ENCODE measurements at regions not wholly inside any gene's neighbourhood (a gene's known extent, or its start where the extent isn't known, plus 50 kb on each side); places are given as distances from the start of the nearest gene placed in this dataset.

DNA sequence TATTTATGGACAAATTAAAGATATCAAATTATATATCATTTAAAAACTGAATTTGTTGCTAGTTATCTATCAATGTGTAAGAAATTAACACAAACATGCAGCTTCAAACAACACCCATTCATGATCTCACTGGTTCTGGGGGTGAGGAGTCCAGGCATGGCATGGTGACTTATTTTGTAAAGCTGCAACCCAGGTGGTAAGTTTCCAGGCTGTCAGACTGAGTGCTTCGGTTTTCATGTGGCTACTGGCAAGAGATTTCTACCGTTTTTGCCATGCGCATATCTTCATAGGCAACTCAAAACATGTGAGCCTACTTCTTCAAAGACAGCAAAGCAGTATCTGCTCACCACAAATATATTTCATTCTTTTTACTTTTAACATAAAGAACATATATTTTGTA lies 364.3 kb upstream of the BCHE start:
- Histone ChIP-seq H3K4me1 (ENCODE audit: control insufficient read depth, insufficient read depth, low read length) (no peaks in the 10 kb centered on the region), H3K9me1 (ENCODE audit: insufficient read depth, low read length) (no peaks in the 10 kb centered on the region), H3K27ac (ENCODE audit: insufficient read depth, low read length) (no peak overlapping the region), H3K79me1 (ENCODE audit: low read depth in 1 of 2, low read length in 2 of 2) (no peaks in the 10 kb centered on the region), H3K4ac (ENCODE audit: low read depth, low read length) (no peak overlapping the region), H3K9ac (ENCODE audit: low read depth, low read length) (no peak overlapping the region), H2BK5ac (ENCODE audit: low read depth, low read length, poor library complexity, severe bottlenecking) (no peak overlapping the region), H4K5ac (ENCODE audit: low read depth, low read length) (no peak overlapping the region), H4K20me1 (ENCODE audit: insufficient read depth, low read length) (no peaks in the 10 kb centered on the region), H2BK20ac (ENCODE audit: low read depth, low read length) (no peak overlapping the region), H4K91ac (ENCODE audit: insufficient read depth, low read depth, low read length) (no peak overlapping the region), H3K27me3 (ENCODE audit: control insufficient read depth, insufficient read depth, low read length) (no peaks in the 10 kb centered on the region), H2BK15ac (ENCODE audit: low read depth, low read length) (no peak overlapping the region), H3K4me3 (ENCODE audit: insufficient read depth, low read depth, low read length) (no peak overlapping the region), H3K4me2 (ENCODE audit: low read depth, low read length) (no peak overlapping the region), H3K14ac (replicated peaks; ENCODE audit: low read depth, low read length) (no peak overlapping the region), H2BK120ac (ENCODE audit: low read depth, low read length) (no peak overlapping the region), H3K9me3 (ENCODE audit: control insufficient read depth, insufficient read depth, low read length) (no peaks in the 10 kb centered on the region), H3K23ac (ENCODE audit: low read depth, low read length) (no peak overlapping the region), H3K56ac (ENCODE audit: extremely low read depth, insufficient read depth, low read length) (no peak overlapping the region), H4K8ac (ENCODE audit: low read depth in 2 of 2, low read length in 2 of 2) (no peak overlapping the region), H2AK9ac (replicated peaks; ENCODE audit: low read depth, low read length, poor library complexity) (no peak overlapping the region), H3K18ac (ENCODE audit: low read depth, low read length) (no peak overlapping the region), H3K36me3 (ENCODE audit: control insufficient read depth, insufficient read depth, low read length) (no peaks in the 10 kb centered on the region), H2AFZ (replicated peaks; ENCODE audit: low read length, poor library complexity) (no peak overlapping the region), H2AK5ac (ENCODE audit: low read depth, low read length) (no peak overlapping the region)
- DNase-seq (no peak), ATAC-seq (ENCODE audit: low read depth) (no peak)
- intact Hi-C loops (cut with micrococcal nuclease): no loop called here
- ChIA-PET CTCF (no interaction called here), POLR2A (ENCODE audit: unreplicated experiment) (no interaction called here)
- no TSS peak for BruUV-seq (replicated peaks)
- dilution Hi-C loops (cut with HindIII; ENCODE audit: low sequenced_read_pairs, unreplicated experiment): no loop called here
- no peak for TF ChIP-seq NFE2L2 (IDR thresholded peaks at IDR 0.05; ENCODE audit: low read depth, low read length)
- TF ChIP-seq FOS (IDR thresholded peaks at IDR 0.05; ENCODE audit: low read depth, low read length): no peak
- no peak for TF ChIP-seq MAFK (IDR thresholded peaks at IDR 0.05; ENCODE audit: low read depth, low read length)
- no peak for TF ChIP-seq RCOR1 (IDR thresholded peaks at IDR 0.05; ENCODE audit: insufficient replicate concordance, low read length)
- no peak for TF ChIP-seq BHLHE40 (IDR thresholded peaks at IDR 0.05; ENCODE audit: low read depth, low read length)
- TF ChIP-seq, protein P1, sequence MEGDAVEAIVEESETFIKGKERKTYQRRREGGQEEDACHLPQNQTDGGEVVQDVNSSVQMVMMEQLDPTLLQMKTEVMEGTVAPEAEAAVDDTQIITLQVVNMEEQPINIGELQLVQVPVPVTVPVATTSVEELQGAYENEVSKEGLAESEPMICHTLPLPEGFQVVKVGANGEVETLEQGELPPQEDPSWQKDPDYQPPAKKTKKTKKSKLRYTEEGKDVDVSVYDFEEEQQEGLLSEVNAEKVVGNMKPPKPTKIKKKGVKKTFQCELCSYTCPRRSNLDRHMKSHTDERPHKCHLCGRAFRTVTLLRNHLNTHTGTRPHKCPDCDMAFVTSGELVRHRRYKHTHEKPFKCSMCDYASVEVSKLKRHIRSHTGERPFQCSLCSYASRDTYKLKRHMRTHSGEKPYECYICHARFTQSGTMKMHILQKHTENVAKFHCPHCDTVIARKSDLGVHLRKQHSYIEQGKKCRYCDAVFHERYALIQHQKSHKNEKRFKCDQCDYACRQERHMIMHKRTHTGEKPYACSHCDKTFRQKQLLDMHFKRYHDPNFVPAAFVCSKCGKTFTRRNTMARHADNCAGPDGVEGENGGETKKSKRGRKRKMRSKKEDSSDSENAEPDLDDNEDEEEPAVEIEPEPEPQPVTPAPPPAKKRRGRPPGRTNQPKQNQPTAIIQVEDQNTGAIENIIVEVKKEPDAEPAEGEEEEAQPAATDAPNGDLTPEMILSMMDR (conservative IDR thresholded peaks at IDR 0.05; ENCODE audit: low read depth, low read length): no peak
- TF ChIP-seq POLR2A (IDR thresholded peaks at IDR 0.05; ENCODE audit: low read depth, low read length): no peak
- no peak for TF ChIP-seq CEBPB (IDR thresholded peaks at IDR 0.05; ENCODE audit: low read depth, low read length)
- no peak for TF ChIP-seq CHD1 (IDR thresholded peaks at IDR 0.05; ENCODE audit: low read depth, low read length)
- no peak for TF ChIP-seq MXI1 (IDR thresholded peaks at IDR 0.05; ENCODE audit: borderline replicate concordance, low read depth, low read length)
- no peak for TF ChIP-seq SMC3 (IDR thresholded peaks at IDR 0.05; ENCODE audit: low read depth, low read length)
- no peak for TF ChIP-seq RAD21 (IDR thresholded peaks at IDR 0.05; ENCODE audit: low read length)
- TF ChIP-seq MAZ (IDR thresholded peaks at IDR 0.05; ENCODE audit: borderline replicate concordance, low read depth, low read length): no peak
- no peak for TF ChIP-seq RFX5 (IDR thresholded peaks at IDR 0.05; ENCODE audit: low read depth, low read length)
- TF ChIP-seq, protein P2, sequence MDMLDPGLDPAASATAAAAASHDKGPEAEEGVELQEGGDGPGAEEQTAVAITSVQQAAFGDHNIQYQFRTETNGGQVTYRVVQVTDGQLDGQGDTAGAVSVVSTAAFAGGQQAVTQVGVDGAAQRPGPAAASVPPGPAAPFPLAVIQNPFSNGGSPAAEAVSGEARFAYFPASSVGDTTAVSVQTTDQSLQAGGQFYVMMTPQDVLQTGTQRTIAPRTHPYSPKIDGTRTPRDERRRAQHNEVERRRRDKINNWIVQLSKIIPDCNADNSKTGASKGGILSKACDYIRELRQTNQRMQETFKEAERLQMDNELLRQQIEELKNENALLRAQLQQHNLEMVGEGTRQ (IDR thresholded peaks at IDR 0.05; ENCODE audit: low read depth, low read length): no peak
- WGBS, 2 experiments (ENCODE audit: extremely low coverage in 2 of 2, insufficient read length in 1 of 2): no CpG with 5 or more reads among the region's 3 CpGs
- in situ Hi-C loops (cut with MboI; ENCODE audit: low sequenced_read_pairs): no loop called here

Measured in IMR-90 (cell line).